ENCODE measurements at regions not wholly inside any gene's neighbourhood (a gene's known extent, or its start where the extent isn't known, plus 50 kb on each side); places are given as distances from the start of the nearest gene placed in this dataset.

DNA sequence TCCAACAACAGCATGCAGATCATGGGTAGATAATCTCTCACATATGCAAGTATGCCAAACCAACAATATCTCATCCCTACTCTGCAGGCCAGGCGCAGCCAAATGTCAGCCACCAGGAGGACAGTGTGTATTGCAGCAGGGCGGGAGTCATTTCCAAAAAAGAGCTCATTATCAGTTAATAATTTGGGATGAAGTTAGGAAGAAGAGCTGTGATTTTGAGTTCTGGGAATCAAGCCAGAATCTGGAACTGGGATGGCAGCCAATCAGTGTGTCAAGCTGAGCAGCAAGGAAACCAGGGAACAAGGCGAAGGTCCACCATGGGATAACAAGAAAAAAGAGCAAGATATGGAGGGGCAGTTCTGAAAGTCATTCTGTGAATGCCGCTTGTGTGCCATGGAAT, 88.2 kb upstream of the CAMK2D start:
- TF ChIP-seq RAD21 (IDR thresholded peaks at IDR 0.05; ENCODE audit: low read depth) (no peak), YY1 (IDR thresholded peaks at IDR 0.05; ENCODE audit: low read depth) (no peak)

GRCh38 chr4:113847710-113848109, 86.2 kb upstream of the CAMK2D start:
- TF ChIP-seq CEBPB (IDR thresholded peaks at IDR 0.05), result no peak
- TF ChIP-seq TAF1 (IDR thresholded peaks at IDR 0.05; ENCODE audit: low read depth), result no peak
- TF ChIP-seq, protein P1, sequence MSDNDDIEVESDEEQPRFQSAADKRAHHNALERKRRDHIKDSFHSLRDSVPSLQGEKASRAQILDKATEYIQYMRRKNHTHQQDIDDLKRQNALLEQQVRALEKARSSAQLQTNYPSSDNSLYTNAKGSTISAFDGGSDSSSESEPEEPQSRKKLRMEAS (IDR thresholded peaks at IDR 0.05), result no peak
- no peak for TF ChIP-seq CREB1 (IDR thresholded peaks at IDR 0.05; ENCODE audit: low read depth)
- no peak for TF ChIP-seq FOXM1 (IDR thresholded peaks at IDR 0.05; ENCODE audit: borderline replicate concordance, low read depth)
- no peak for TF ChIP-seq YY1 (IDR thresholded peaks at IDR 0.05; ENCODE audit: low read depth)
- TF ChIP-seq TCF12 (IDR thresholded peaks at IDR 0.05; ENCODE audit: low read depth), result no peak
- no peak for TF ChIP-seq NFIC (IDR thresholded peaks at IDR 0.05)
- TF ChIP-seq TEAD4 (IDR thresholded peaks at IDR 0.05), result no peak

DNA sequence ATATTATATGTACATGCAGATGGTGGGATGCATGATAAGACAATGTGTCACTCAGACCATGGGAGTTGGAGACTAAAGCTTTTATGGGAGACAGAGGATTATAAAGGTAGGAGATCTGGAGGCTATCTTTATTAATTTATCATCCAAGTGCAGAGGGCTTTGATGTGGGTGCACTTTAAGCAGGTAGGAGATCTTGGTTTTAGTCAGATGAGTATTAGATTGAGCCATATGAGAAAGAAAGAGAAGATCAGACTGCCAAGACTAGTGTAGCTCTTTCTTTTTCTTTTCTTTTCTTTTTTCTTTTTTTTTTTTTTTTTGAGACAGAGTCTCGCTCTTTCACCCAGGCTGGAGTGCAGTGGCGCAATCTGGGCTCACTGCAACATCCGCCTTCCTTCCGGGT, 84.9 kb upstream of the CAMK2D start:
- TF ChIP-seq EP300 (IDR thresholded peaks at IDR 0.05; ENCODE audit: borderline replicate concordance) (no peak), EGR1 (IDR thresholded peaks at IDR 0.05) (no peak)

GRCh38 chr4:113845138-113845537, 83.6 kb upstream of the CAMK2D start:
- TF ChIP-seq EP300 (IDR thresholded peaks at IDR 0.05; ENCODE audit: borderline replicate concordance) (no peak), TEAD4 (IDR thresholded peaks at IDR 0.05) (no peak), CREB1 (IDR thresholded peaks at IDR 0.05; ENCODE audit: low read depth) (no peak), YY1 (IDR thresholded peaks at IDR 0.05; ENCODE audit: low read depth) (no peak), FOXM1 (IDR thresholded peaks at IDR 0.05; ENCODE audit: borderline replicate concordance, low read depth) (no peak), CEBPB (IDR thresholded peaks at IDR 0.05) (no peak), USF1 (IDR thresholded peaks at IDR 0.05) (no peak), RAD21 (IDR thresholded peaks at IDR 0.05; ENCODE audit: low read depth) (no peak), TAF1 (IDR thresholded peaks at IDR 0.05; ENCODE audit: low read depth) (no peak), ZBTB7A (IDR thresholded peaks at IDR 0.05; ENCODE audit: low read depth) (no peak), EGR1 (IDR thresholded peaks at IDR 0.05) (no peak), REST (IDR thresholded peaks at IDR 0.05; ENCODE audit: low read depth) (no peak), TCF12 (IDR thresholded peaks at IDR 0.05; ENCODE audit: low read depth) (no peak), NFIC (IDR thresholded peaks at IDR 0.05) (no peak)
- TF ChIP-seq, protein P1 (IDR thresholded peaks at IDR 0.05), result no peak

DNA sequence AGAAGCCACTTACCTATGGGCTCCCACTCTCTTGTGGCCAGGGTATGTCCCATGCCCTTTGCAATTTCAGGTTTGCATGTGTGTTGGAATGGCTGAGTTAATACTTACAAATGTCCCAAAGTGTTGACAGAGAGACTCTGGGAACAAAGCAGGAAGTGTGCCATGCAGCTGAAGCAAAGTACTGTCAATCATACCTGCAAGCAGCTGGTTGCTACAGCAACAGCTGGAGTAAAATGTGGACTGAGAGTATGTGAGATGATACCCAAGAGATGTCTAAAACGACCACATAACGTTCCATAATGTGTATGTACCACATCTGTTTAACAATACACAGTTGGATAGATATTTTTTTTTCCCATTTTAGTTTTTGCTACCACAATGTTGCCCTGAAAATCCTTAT, 82.8 kb upstream of the CAMK2D start:
- no peak for TF ChIP-seq EGR1 (IDR thresholded peaks at IDR 0.05)
- TF ChIP-seq, protein P1 (IDR thresholded peaks at IDR 0.05), result no peak
- no peak for TF ChIP-seq TAF1 (IDR thresholded peaks at IDR 0.05; ENCODE audit: low read depth)
- TF ChIP-seq CREB1 (IDR thresholded peaks at IDR 0.05; ENCODE audit: low read depth), result no peak
- no peak for TF ChIP-seq REST (IDR thresholded peaks at IDR 0.05; ENCODE audit: low read depth)
- no peak for TF ChIP-seq TCF12 (IDR thresholded peaks at IDR 0.05; ENCODE audit: low read depth)
- no peak for TF ChIP-seq EP300 (IDR thresholded peaks at IDR 0.05; ENCODE audit: borderline replicate concordance)
- TF ChIP-seq NFIC (IDR thresholded peaks at IDR 0.05), result no peak
- TF ChIP-seq YY1 (IDR thresholded peaks at IDR 0.05; ENCODE audit: low read depth), result no peak
- no peak for TF ChIP-seq USF1 (IDR thresholded peaks at IDR 0.05)

DNA sequence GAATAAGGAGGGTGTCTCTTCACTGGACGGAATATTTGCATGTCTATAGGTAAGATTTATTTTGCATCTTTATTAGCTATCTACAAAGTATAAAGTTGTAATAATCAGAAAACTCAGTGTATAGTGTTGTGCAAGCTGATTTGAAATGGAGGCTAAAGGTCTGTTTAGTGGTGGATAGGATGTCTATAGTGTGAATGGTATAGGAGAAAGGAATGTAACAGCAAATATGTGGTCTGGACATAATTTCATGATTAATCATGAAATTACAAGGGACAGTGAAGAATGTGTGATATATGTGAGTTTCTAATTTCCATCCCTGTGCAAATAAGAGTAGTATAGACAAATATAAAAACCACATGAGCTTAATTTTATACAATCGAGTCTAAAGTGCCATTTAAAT, 79.3 kb upstream of the CAMK2D start:
- TF ChIP-seq CREB1 (IDR thresholded peaks at IDR 0.05; ENCODE audit: low read depth) (no peak), EGR1 (IDR thresholded peaks at IDR 0.05) (no peak), CEBPB (IDR thresholded peaks at IDR 0.05) (no peak), NFIC (IDR thresholded peaks at IDR 0.05) (no peak), YY1 (IDR thresholded peaks at IDR 0.05; ENCODE audit: low read depth) (no peak), TAF1 (IDR thresholded peaks at IDR 0.05; ENCODE audit: low read depth) (no peak)

DNA sequence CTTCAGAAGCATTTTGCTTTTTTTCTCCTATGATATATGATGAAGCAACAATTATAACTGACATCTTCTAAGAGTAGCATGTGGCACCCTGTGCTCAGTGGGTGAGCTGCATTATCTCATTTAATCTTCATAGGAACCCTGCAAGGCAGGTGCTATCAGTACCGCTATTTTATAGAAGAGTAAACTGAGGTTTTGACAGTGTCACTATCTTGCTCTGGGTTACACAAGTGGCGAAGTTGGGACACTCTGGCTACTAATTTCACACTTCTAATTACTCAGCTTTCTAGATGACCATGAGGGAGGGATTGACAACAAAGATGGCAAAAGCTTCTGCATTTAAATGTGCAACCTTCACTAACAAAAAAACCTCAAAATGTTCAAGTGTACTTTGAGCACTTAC, 76.9 kb upstream of the CAMK2D start:
- TF ChIP-seq RAD21 (IDR thresholded peaks at IDR 0.05; ENCODE audit: low read depth) (no peak), CREB1 (IDR thresholded peaks at IDR 0.05; ENCODE audit: low read depth) (no peak), TCF12 (IDR thresholded peaks at IDR 0.05; ENCODE audit: low read depth) (no peak), FOXM1 (IDR thresholded peaks at IDR 0.05; ENCODE audit: borderline replicate concordance, low read depth) (no peak), REST (IDR thresholded peaks at IDR 0.05; ENCODE audit: low read depth) (no peak), CEBPB (IDR thresholded peaks at IDR 0.05) (no peak), EGR1 (IDR thresholded peaks at IDR 0.05) (no peak), EP300 (IDR thresholded peaks at IDR 0.05; ENCODE audit: borderline replicate concordance) (no peak)

Data from Ishikawa (cell line).